Vagina (tissue), 2 donors: ENCODE measurements at regions not wholly inside any gene's neighbourhood (a gene's known extent, or its start where the extent isn't known, plus 50 kb on each side); places are given as distances from the start of the nearest gene placed in this dataset.

Source experiments
- DNase-seq, 2 donors: peaks; one replicate each; pipeline ENCODE4 v3.0.0-alpha.2; 2017; ENCODE audit errors: extremely low spot score in 2 of 2
- H3K27ac ChIP-seq: fragments of 200-600 bp; sonication (generic); one replicate; pipeline ENCODE4 v1.5.1; 2019
- H3K27me3 ChIP-seq: fragments of 200-600 bp; sonication (generic); one replicate; pipeline ENCODE4 v1.5.1; 2019
- H3K36me3 ChIP-seq, 2 donors: fragments of 200-600 bp; sonication (generic); one replicate each; pipeline ENCODE4 v1.5.1; 2017 to 2019
- H3K4me1 ChIP-seq: fragments of 200-600 bp; sonication (generic); one replicate; pipeline ENCODE4 v1.5.1; 2019
- H3K4me3 ChIP-seq, 2 donors: fragments of 200-600 bp; sonication (generic); 1 replicate in 1 of 2; 2 replicates in 1 of 2; pipeline ENCODE4 v1.5.1; 2016 to 2019
- H3K9me3 ChIP-seq: fragments of 200-600 bp; sonication (generic); one replicate; pipeline ENCODE4 v1.5.1; 2019
- POLR2A ChIP-seq, 2 donors: fragments of 450-650 bp; IDR thresholded peaks; one replicate each; pipeline ENCODE4 v1.6.1; 2017; ENCODE audit warnings: antibody characterized with exemption in 2 of 2, mild to moderate bottlenecking in 2 of 2, moderate library complexity in 2 of 2
- POLR2AphosphoS5 ChIP-seq, 2 donors: sonication (generic); formaldehyde crosslinking; IDR thresholded peaks; one replicate each; pipeline ENCODE4 v1.9.0; 2017; ENCODE audit warnings: antibody characterized with exemption in 2 of 2, mild to moderate bottlenecking in 2 of 2, low read depth in 1 of 2; ENCODE audit not compliant: insufficient read depth in 1 of 2
- intact Hi-C: fragments of 100-400 bp; cut with DNase I; formaldehyde crosslinking; loops from one replicate; pipeline ENCODE4 v1.15.1; 2023
- TF ChIP-seq, protein P1 (sequence below), 3 experiments: fragments of 450-650 bp in 2 of 3; fragments of 200-600 bp in 1 of 3; sonication (generic) in 1 of 3; IDR thresholded peaks; one replicate each; pipeline ENCODE4 v1.5.1; 2017 to 2019; ENCODE audit warnings: antibody characterized with exemption in 3 of 3, mild to moderate bottlenecking in 2 of 3, moderate library complexity in 2 of 3

DNA sequence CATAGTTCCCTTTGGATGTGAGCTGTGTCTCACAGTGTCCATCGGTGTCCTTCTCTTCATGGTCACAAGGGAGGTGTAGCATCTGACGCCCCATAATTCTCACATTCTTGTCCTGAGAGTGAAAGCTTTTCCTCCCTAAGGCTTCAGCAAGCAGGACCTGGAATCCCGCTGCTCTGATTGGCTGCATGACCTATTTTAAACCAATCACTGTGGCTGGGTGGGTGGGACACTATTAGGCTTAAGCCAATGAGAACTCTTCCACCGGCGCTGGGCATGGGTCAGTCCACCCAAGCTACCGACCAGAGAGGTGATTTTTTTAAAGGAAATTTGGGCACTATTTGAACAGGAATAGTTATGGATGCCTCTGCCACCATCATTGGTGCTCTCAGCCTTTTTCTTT is 385.9 kb downstream of the MFSD1 start:
- intact Hi-C loops = loop anchor here (2.0 kb wide), 1 partner anchor 19 kb away; no protein-coding TSS in a partner anchor
- Histone ChIP-seq H3K27me3 (no peaks in the 10 kb centered on the region), H3K36me3 (no peaks in the 10 kb centered on the region), H3K27ac (no peak overlapping the region), H3K9me3 (no peaks in the 10 kb centered on the region), H3K4me1 (peaks cover 28% of the 10 kb centered on the region), H3K4me3 (no peak overlapping the region)
- no peak for DNase-seq
- TF ChIP-seq, protein P1, sequence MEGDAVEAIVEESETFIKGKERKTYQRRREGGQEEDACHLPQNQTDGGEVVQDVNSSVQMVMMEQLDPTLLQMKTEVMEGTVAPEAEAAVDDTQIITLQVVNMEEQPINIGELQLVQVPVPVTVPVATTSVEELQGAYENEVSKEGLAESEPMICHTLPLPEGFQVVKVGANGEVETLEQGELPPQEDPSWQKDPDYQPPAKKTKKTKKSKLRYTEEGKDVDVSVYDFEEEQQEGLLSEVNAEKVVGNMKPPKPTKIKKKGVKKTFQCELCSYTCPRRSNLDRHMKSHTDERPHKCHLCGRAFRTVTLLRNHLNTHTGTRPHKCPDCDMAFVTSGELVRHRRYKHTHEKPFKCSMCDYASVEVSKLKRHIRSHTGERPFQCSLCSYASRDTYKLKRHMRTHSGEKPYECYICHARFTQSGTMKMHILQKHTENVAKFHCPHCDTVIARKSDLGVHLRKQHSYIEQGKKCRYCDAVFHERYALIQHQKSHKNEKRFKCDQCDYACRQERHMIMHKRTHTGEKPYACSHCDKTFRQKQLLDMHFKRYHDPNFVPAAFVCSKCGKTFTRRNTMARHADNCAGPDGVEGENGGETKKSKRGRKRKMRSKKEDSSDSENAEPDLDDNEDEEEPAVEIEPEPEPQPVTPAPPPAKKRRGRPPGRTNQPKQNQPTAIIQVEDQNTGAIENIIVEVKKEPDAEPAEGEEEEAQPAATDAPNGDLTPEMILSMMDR (IDR thresholded peaks at IDR 0.05) = no peak
- TF ChIP-seq POLR2AphosphoS5 (IDR thresholded peaks at IDR 0.05; ENCODE audit: insufficient read depth in 1 of 2, low read depth in 1 of 2) (no peak), POLR2A (IDR thresholded peaks at IDR 0.05) (no peak)

DNA sequence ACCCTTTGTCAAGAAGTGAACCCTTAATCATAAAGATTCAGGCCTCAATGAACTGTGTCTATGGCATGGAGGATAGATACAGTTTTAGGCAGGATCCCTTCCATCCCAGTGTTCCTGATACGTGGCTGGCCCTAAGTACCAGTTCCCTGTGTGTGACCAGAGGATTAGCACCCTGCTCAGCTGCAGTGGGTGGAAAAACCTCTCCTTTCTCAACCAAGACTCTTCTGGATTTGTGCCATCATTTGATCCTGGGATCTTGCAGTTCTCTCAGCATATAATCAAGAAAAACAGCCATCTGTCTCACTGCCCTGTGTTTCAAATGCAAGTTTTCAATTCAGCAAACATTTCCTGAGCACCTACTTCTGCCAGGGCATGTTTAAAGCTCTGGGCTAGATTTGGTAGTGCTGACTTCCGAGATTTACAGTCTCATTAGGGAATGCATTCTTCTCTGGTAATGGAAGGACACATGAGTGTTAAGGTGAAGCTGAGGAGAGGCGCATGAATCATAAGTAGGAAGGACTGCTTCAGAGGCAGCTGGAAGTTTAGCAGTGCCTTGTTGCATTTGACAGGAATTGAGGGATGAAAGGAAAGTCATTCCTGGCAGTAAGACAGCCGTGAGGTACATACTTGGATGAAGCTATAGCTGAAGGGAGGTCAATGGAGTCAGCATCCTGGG is 388.3 kb downstream of the MFSD1 start:
- no peak overlapping the region for H3K27ac ChIP-seq
- H3K4me1 ChIP-seq = peaks cover 28% of the 10 kb centered on the region
- H3K4me3 ChIP-seq = no peak overlapping the region
- no peaks in the 10 kb centered on the region for H3K9me3 ChIP-seq
- intact Hi-C loops = loop anchor here (2.0 kb wide), 1 partner anchor 17 kb away; no protein-coding TSS in a partner anchor
- H3K27me3 ChIP-seq = no peaks in the 10 kb centered on the region
- no peaks in the 10 kb centered on the region for H3K36me3 ChIP-seq
- TF ChIP-seq POLR2AphosphoS5 (IDR thresholded peaks at IDR 0.05; ENCODE audit: insufficient read depth in 1 of 2, low read depth in 1 of 2) = peak in 1 of 2 donors; percentile 11
- TF ChIP-seq, protein P1 (IDR thresholded peaks at IDR 0.05) = no peak
- no peak for DNase-seq

DNA sequence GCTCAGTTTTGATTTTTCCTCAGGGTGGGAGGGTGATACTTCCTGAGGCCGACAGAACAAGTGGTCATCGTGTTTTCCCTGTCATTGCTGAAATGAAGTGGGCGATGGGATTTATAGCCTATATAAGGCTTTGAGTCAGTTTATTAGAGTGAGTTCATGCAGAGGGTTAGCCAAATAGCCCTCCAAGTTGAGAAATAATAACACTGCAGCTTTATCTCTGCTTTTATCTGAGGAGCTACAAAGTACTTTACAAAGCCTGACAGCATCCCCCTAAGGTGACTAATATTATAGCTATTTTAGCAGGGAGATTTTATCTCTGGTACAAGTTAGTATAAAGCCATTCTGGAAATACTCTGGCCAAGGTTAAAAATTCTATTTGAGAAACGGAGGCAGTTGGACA is 389.6 kb downstream of the MFSD1 start:
- no peaks in the 10 kb centered on the region for H3K36me3 ChIP-seq
- TF ChIP-seq POLR2A (IDR thresholded peaks at IDR 0.05) (no peak), POLR2AphosphoS5 (IDR thresholded peaks at IDR 0.05; ENCODE audit: insufficient read depth in 1 of 2, low read depth in 1 of 2) (no peak)
- TF ChIP-seq, protein P1 (IDR thresholded peaks at IDR 0.05) = no peak
- peaks cover 27% of the 10 kb centered on the region for H3K4me1 ChIP-seq
- intact Hi-C loops = no loop called here
- no peak overlapping the region for H3K27ac ChIP-seq
- no peaks in the 10 kb centered on the region for H3K27me3 ChIP-seq
- no peak overlapping the region for H3K4me3 ChIP-seq
- no peaks in the 10 kb centered on the region for H3K9me3 ChIP-seq
- DNase-seq = no peak

DNA sequence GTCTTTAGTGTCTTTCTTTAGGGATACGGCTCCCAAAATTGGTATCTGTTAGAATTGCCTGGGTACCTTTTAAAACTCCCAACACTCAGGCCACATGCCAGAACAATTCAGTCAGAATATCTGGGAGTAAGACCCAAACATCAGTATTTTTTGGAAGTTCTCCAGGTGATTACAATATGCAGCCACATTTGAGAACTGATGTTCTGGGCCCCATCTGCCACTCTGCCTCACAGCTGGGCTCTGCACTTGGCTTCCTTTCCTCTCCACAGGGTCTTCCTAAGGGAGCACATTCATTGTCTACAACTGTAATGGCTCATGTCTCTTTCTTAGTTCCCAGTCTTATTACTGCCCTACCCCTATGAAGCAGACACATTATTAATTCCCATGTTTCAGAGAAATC is 394.5 kb downstream of the MFSD1 start:
- TF ChIP-seq, protein P1 (IDR thresholded peaks at IDR 0.05) = no peak
- TF ChIP-seq POLR2A (IDR thresholded peaks at IDR 0.05) (no peak), POLR2AphosphoS5 (IDR thresholded peaks at IDR 0.05; ENCODE audit: insufficient read depth in 1 of 2, low read depth in 1 of 2) (no peak)
- DNase-seq = no peak
- intact Hi-C loops = no loop called here
- Histone ChIP-seq H3K4me1 (no peaks in the 10 kb centered on the region), H3K4me3 (no peak overlapping the region), H3K36me3 (no peaks in the 10 kb centered on the region), H3K27me3 (no peaks in the 10 kb centered on the region), H3K27ac (no peak overlapping the region), H3K9me3 (peaks cover 5% of the 10 kb centered on the region)

DNA sequence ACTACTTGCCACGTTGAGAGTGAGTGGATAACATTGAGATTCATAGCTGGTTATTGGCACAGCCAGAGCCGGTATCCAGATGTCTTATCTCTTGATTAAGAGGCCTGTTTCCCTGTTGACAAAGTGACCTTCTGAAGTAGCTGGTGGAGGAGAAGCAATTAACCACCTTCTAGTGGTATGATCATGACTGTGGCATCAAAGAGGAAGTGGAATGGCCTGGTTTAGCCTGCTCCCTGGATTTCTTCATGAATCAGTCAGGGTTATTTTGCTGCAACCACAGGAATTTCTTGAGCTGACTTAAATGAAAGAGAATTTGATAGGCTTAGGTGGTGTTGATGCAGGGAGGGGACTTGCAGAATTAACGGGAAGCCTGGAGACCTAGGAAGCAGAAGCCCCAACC is 398.3 kb downstream of the MFSD1 start:
- intact Hi-C loops = no loop called here
- H3K9me3 ChIP-seq = peaks cover 5% of the 10 kb centered on the region

More for the DNA sequence above, 398.3 kb downstream of the MFSD1 start:
- no peaks in the 10 kb centered on the region for H3K36me3 ChIP-seq
- H3K4me3 ChIP-seq = no peak overlapping the region
- TF ChIP-seq, protein P1 (IDR thresholded peaks at IDR 0.05) = no peak
- TF ChIP-seq POLR2A (IDR thresholded peaks at IDR 0.05) = no peak
- H3K27ac ChIP-seq = no peak overlapping the region
- H3K27me3 ChIP-seq = no peaks in the 10 kb centered on the region
- no peaks in the 10 kb centered on the region for H3K4me1 ChIP-seq
- no peak for DNase-seq
